PC-9 (cell line): ENCODE measurements at regions not wholly inside any gene's neighbourhood (a gene's known extent, or its start where the extent isn't known, plus 50 kb on each side); places are given as distances from the start of the nearest gene placed in this dataset.

Experiments
- BruUV-seq: library from RNA; stranded (reverse); fragments of 400-500 nt; replicated peaks from 2 replicates; lab custom pipeline; 2021; lab: Mats Ljungman, UMichigan
- CTCF ChIA-PET: fragments of 300-600 bp; sonication (Branson Sonifier 250); formaldehyde crosslinking; loops from one replicate; lab custom pipeline; 2022; ENCODE audit warnings: antibody characterized with exemption; lab: Charles Lee
- POLR2A ChIA-PET: fragments of 300-600 bp; sonication (Branson Sonifier 250); formaldehyde crosslinking; loops from one replicate; lab custom pipeline; 2022; ENCODE audit warnings: antibody characterized with exemption; ENCODE audit not compliant: unreplicated experiment; lab: Charles Lee
- DNase-seq, 2 experiments: peaks; one replicate each; pipeline versions ENCODE4 v3.0.0 to v3.0.0-alpha.2; 2015 to 2022; ENCODE audit warnings: mixed read lengths in 1 of 2
- H2AFZ ChIP-seq: fragments of 200-600 bp; sonication (generic); 2 replicates; pipeline ENCODE4 v1.8.1; 2017; ENCODE audit warnings: antibody characterized with exemption
- H3F3A ChIP-seq: fragments of 200-600 bp; sonication (generic); 2 replicates; pipeline ENCODE4 v1.8.1; 2017; ENCODE audit warnings: antibody characterized with exemption, mild to moderate bottlenecking, low read depth; ENCODE audit not compliant: insufficient read depth
- H3K27ac ChIP-seq: fragments of 200-600 bp; sonication (generic); 2 replicates; pipeline ENCODE4 v1.6.1; 2016; ENCODE audit warnings: mixed run types
- H3K27me3 ChIP-seq: fragments of 200-600 bp; sonication (generic); 2 replicates; pipeline ENCODE4 v1.6.1; 2016; ENCODE audit warnings: low read depth, mixed run types; ENCODE audit not compliant: insufficient read depth
- H3K36me3 ChIP-seq: fragments of 200-600 bp; sonication (generic); 2 replicates; pipeline ENCODE4 v1.6.1; 2016; ENCODE audit warnings: low read depth, mixed run types
- H3K4me1 ChIP-seq: fragments of 200-600 bp; sonication (generic); replicated peaks from 2 replicates; pipeline ENCODE4 v1.6.1; 2016; ENCODE audit warnings: mixed run types; ENCODE audit not compliant: insufficient read depth
- H3K4me2 ChIP-seq: fragments of 200-600 bp; sonication (generic); 2 replicates; pipeline ENCODE4 v1.6.1; 2017; ENCODE audit warnings: mixed run types
- H3K4me3 ChIP-seq: fragments of 200-600 bp; sonication (generic); 2 replicates; pipeline ENCODE4 v1.6.1; 2016; ENCODE audit warnings: mixed run types
- H3K79me2 ChIP-seq: fragments of 200-600 bp; sonication (generic); 2 replicates; pipeline ENCODE4 v1.6.1; 2017; ENCODE audit warnings: low read depth, mixed run types
- H3K9me2 ChIP-seq: fragments of 200-600 bp; sonication (generic); 2 replicates; pipeline ENCODE4 v1.8.1; 2017; ENCODE audit warnings: mild to moderate bottlenecking; ENCODE audit not compliant: insufficient read depth
- H3K9me3 ChIP-seq: fragments of 200-600 bp; sonication (generic); 2 replicates; pipeline ENCODE4 v1.8.1; 2016; ENCODE audit warnings: low read depth; ENCODE audit not compliant: insufficient read depth
- H4K20me1 ChIP-seq: fragments of 200-600 bp; sonication (generic); 2 replicates; pipeline ENCODE4 v1.8.1; 2017; ENCODE audit not compliant: insufficient read depth
- EZH2 ChIP-seq: fragments of 200-600 bp; sonication (generic); IDR thresholded peaks from 2 replicates; pipeline ENCODE4 v1.8.0; 2017; ENCODE audit warnings: antibody characterized with exemption, low read depth
- intact Hi-C: fragments of 100-400 bp; cut with micrococcal nuclease; formaldehyde crosslinking; loops from one replicate; pipeline ENCODE4 v1.10.0; 2022; ENCODE audit not compliant: unreplicated experiment
- TF ChIP-seq, protein P1 (sequence below): fragments of 200-600 bp; sonication (generic); conservative IDR thresholded peaks from 2 replicates; pipeline ENCODE4 v1.6.1; 2017; ENCODE audit warnings: mixed run types, antibody characterized with exemption, mild to moderate bottlenecking, moderate library complexity

DNA sequence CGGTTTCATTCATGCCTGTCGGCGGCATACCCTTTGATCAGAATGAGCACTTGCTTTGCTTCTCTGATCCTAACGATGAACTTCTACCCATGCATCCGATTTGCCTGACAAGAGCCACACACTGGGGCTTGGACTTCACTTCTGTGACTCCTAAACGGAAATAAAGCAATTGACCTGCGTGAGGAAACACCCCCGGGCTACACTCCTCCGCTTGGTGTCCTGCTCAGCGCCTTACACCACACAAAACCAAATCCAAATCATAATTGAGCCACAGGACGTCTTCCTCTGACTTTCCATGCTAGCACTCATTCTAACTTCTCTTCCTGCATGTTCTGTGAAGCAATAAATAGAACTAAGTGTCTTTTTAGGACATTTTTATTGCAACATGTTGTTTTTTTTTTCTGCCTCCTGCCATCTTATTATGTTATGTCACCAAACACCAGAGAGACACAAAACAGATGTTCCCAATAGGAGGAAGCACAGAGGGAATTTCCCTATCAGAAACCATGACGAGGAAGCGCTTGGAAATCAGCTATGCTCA is 110.8 kb upstream of the FAM9B start:
- Histone ChIP-seq H3K9me2 (no peaks in the 10 kb centered on the region), H2AFZ (no peak overlapping the region), H3K27ac (no peak overlapping the region), H3K4me1 (peaks cover 22% of the 10 kb centered on the region), H3F3A (peaks cover 15% of the 10 kb centered on the region; the same call in 1 of the 2 replicates), H3K27me3 (no peaks in the 10 kb centered on the region), H4K20me1 (no peaks in the 10 kb centered on the region), H3K4me3 (no peak overlapping the region), H3K4me2 (no peak overlapping the region), H3K36me3 (no peaks in the 10 kb centered on the region), H3K79me2 (no peaks in the 10 kb centered on the region), H3K9me3 (no peaks in the 10 kb centered on the region)
- ChIA-PET POLR2A (no interaction called here), CTCF (no interaction called here)
- no peak for DNase-seq
- BruUV-seq, result no TSS peak
- intact Hi-C loops, result no loop called here
- TF ChIP-seq EZH2, result no peak
- TF ChIP-seq, protein P1, sequence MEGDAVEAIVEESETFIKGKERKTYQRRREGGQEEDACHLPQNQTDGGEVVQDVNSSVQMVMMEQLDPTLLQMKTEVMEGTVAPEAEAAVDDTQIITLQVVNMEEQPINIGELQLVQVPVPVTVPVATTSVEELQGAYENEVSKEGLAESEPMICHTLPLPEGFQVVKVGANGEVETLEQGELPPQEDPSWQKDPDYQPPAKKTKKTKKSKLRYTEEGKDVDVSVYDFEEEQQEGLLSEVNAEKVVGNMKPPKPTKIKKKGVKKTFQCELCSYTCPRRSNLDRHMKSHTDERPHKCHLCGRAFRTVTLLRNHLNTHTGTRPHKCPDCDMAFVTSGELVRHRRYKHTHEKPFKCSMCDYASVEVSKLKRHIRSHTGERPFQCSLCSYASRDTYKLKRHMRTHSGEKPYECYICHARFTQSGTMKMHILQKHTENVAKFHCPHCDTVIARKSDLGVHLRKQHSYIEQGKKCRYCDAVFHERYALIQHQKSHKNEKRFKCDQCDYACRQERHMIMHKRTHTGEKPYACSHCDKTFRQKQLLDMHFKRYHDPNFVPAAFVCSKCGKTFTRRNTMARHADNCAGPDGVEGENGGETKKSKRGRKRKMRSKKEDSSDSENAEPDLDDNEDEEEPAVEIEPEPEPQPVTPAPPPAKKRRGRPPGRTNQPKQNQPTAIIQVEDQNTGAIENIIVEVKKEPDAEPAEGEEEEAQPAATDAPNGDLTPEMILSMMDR, result no peak

DNA sequence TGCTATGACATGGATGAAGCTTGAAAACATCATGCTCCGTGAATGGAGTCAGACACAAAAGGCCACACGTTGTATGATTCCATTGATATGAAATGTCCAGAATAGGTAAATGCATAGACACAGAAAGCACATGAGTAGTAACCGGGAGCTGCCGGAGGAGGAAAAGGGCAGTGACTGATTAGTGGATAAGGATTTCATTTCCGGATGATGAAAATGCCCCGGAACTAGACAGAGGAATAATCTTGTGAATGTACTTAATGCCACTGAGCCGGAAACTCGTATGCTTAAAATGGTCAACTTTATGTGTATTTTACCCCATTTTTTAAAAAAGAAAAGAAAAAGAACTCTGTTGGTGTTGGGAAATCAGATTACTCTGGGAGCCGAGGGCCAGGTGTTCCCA is 112.7 kb upstream of the FAM9B start:
- Histone ChIP-seq H4K20me1 (no peaks in the 10 kb centered on the region), H3K9me3 (no peaks in the 10 kb centered on the region), H3K4me1 (peaks cover 24% of the 10 kb centered on the region), H3K27me3 (no peaks in the 10 kb centered on the region), H3K4me2 (no peak overlapping the region), H3K79me2 (no peaks in the 10 kb centered on the region), H3K9me2 (no peaks in the 10 kb centered on the region), H2AFZ (no peak overlapping the region), H3K4me3 (no peak overlapping the region), H3F3A (peaks cover 15% of the 10 kb centered on the region; the same call in 1 of the 2 replicates), H3K27ac (no peak overlapping the region), H3K36me3 (no peaks in the 10 kb centered on the region)
- no peak for TF ChIP-seq EZH2
- TF ChIP-seq, protein P1, result no peak
- CTCF ChIA-PET, result no interaction called here
- no TSS peak for BruUV-seq
- intact Hi-C loops, result no loop called here
- POLR2A ChIA-PET, result no interaction called here
- DNase-seq, result no peak

DNA sequence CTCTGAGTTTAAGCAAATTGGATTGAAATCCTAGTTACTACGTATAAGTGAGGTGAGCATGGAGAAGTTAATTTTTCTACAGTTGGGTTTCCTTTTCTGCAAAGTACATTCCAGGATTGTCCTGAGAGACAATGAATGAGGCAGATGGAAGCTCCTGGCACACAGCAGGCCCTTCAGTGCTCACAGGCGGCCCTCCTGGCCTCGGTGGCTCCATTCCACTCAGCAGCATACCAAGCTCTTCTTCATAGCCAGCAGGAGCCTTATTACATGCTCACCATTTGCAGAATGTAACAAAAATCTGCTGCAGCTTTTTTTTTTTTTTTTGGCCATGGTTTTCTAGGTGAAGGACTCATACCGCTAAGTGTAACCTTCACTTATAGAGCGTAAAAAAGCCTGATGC is 113.2 kb upstream of the FAM9B start:
- H3K27me3 ChIP-seq, result no peaks in the 10 kb centered on the region
- H4K20me1 ChIP-seq, result no peaks in the 10 kb centered on the region
- no peak for DNase-seq
- no peak for TF ChIP-seq EZH2
- TF ChIP-seq, protein P1, result no peak
- no peak overlapping the region for H3K4me3 ChIP-seq
- no peak overlapping the region for H3K4me2 ChIP-seq
- H2AFZ ChIP-seq, result no peak overlapping the region
- H3K36me3 ChIP-seq, result no peaks in the 10 kb centered on the region
- no peaks in the 10 kb centered on the region for H3K9me2 ChIP-seq
- H3K4me1 ChIP-seq, result peaks cover 24% of the 10 kb centered on the region
- H3K27ac ChIP-seq, result no peak overlapping the region
- no peaks in the 10 kb centered on the region for H3K79me2 ChIP-seq
- peaks cover 15% of the 10 kb centered on the region; the same call in 1 of the 2 replicates for H3F3A ChIP-seq
- CTCF ChIA-PET, result no interaction called here
- no peaks in the 10 kb centered on the region for H3K9me3 ChIP-seq
- POLR2A ChIA-PET, result no interaction called here
- no TSS peak for BruUV-seq
- intact Hi-C loops, result no loop called here
